GM12892 (cell line): ENCODE measurements at regions not wholly inside any gene's neighbourhood (a gene's known extent, or its start where the extent isn't known, plus 50 kb on each side); places are given as distances from the start of the nearest gene placed in this dataset.

Source experiments
- POLR2A ChIP-seq: IDR thresholded peaks from 2 replicates; pipeline ENCODE4 v1.6.1; 2011; ENCODE audit warnings: low read depth, low read length, control low read depth
- POLR2AphosphoS5 ChIP-seq: IDR thresholded peaks from 2 replicates; pipeline ENCODE4 v1.6.1; 2011; ENCODE audit warnings: low read depth, low read length, control low read depth

GRCh38 chr6:1244278-1244677 lies 67.6 kb upstream of the FOXQ1 start:
- TF ChIP-seq POLR2A, result no peak
- TF ChIP-seq POLR2AphosphoS5, result no peak
